ENCODE measurements at regions not wholly inside any gene's neighbourhood (a gene's known extent, or its start where the extent isn't known, plus 50 kb on each side); places are given as distances from the start of the nearest gene placed in this dataset.
A peak's percentile ranks its signal among the peaks of the same experiment; 100 is the strongest.

GRCh38 chr11:43561832-43562231, 118.7 kb upstream of the HSD17B12 start:
- Histone ChIP-seq H4K20me1 (ENCODE audit: insufficient read depth, low read length) (no peaks in the 10 kb centered on the region), H3K79me2 (ENCODE audit: insufficient read depth, low read depth, low read length) (no peaks in the 10 kb centered on the region), H2AFZ (ENCODE audit: low read length) (no peak overlapping the region), H3K27ac (ENCODE audit: low read depth, low read length, poor library complexity, severe bottlenecking) (no peak overlapping the region), H3K9me2 (ENCODE audit: insufficient read depth, low read length) (no peaks in the 10 kb centered on the region), H3K4me1 (ENCODE audit: insufficient read depth, low read length, poor library complexity, severe bottlenecking) (no peaks in the 10 kb centered on the region), H3K36me3 (ENCODE audit: insufficient read depth, low read length) (no peaks in the 10 kb centered on the region), H3K4me3 (ENCODE audit: low read depth, low read length, poor library complexity, severe bottlenecking) (no peak overlapping the region), H3K9me3 (ENCODE audit: low read length) (no peaks in the 10 kb centered on the region), H3K4me2 (ENCODE audit: low read length) (no peak overlapping the region)
- BruUV-seq (replicated peaks) = no TSS peak
- ChIA-PET CTCF (ENCODE audit: unreplicated experiment) (interaction anchor here (0.6 kb wide), 1 partner anchor 57 kb away, joined by 3 read pairs; no protein-coding TSS in a partner anchor), POLR2A (no interaction called here)
- TF ChIP-seq CTCF (conservative IDR thresholded peaks at IDR 0.05; ENCODE audit: low read length) (no peak), EZH2phosphoT487 (IDR thresholded peaks at IDR 0.05; ENCODE audit: borderline replicate concordance, low read depth, low read length) (no peak)
- no peak for DNase-seq (ENCODE audit: low spot score)
- intact Hi-C loops (cut with micrococcal nuclease; ENCODE audit: unreplicated experiment) = no loop called here

GRCh38 chr11:43567396-43567975, 113.1 kb upstream of the HSD17B12 start:
- intact Hi-C loops (cut with micrococcal nuclease; ENCODE audit: unreplicated experiment) = loop anchor here (5.0 kb wide), 1 partner anchor 285 kb away; no protein-coding TSS in a partner anchor
- H3K27ac ChIP-seq (ENCODE audit: low read depth, low read length, poor library complexity, severe bottlenecking) = no peak overlapping the region
- no peaks in the 10 kb centered on the region for H3K4me1 ChIP-seq (ENCODE audit: insufficient read depth, low read length, poor library complexity, severe bottlenecking)
- BruUV-seq (replicated peaks) = no TSS peak
- H2AFZ ChIP-seq (ENCODE audit: low read length) = no peak overlapping the region
- no peak overlapping the region for H3K4me2 ChIP-seq (ENCODE audit: low read length)
- POLR2A ChIA-PET = interaction anchor here (0.6 to 2.0 kb wide), 3 partner anchors 9 to 210 kb away, joined by 3 to 5 read pairs (median 4); no protein-coding TSS in a partner anchor
- H3K9me2 ChIP-seq (ENCODE audit: insufficient read depth, low read length) = no peaks in the 10 kb centered on the region
- H3K4me3 ChIP-seq (ENCODE audit: low read depth, low read length, poor library complexity, severe bottlenecking) = no peak overlapping the region
- H3K79me2 ChIP-seq (ENCODE audit: insufficient read depth, low read depth, low read length) = no peaks in the 10 kb centered on the region
- peak; percentile 61 for DNase-seq (ENCODE audit: low spot score)
- H3K36me3 ChIP-seq (ENCODE audit: insufficient read depth, low read length) = no peaks in the 10 kb centered on the region
- no peak for TF ChIP-seq EZH2phosphoT487 (IDR thresholded peaks at IDR 0.05; ENCODE audit: borderline replicate concordance, low read depth, low read length)
- TF ChIP-seq CTCF (conservative IDR thresholded peaks at IDR 0.05; ENCODE audit: low read length) = peak; percentile 88
- H3K9me3 ChIP-seq (ENCODE audit: low read length) = no peaks in the 10 kb centered on the region
- no peaks in the 10 kb centered on the region for H4K20me1 ChIP-seq (ENCODE audit: insufficient read depth, low read length)
- CTCF ChIA-PET (ENCODE audit: unreplicated experiment) = interaction anchor here (0.5 to 0.9 kb wide), 2 partner anchors 63 to 256 kb away, joined by 3 to 5 read pairs; partner anchors contain the start of gene API5

GRCh38 chr11:43573233-43573632, 107.3 kb upstream of the HSD17B12 start:
- no peak overlapping the region; the same call in 1 of the 2 replicates for H3K4me2 ChIP-seq (ENCODE audit: low read length)
- no TSS peak for BruUV-seq (replicated peaks)
- H3K4me1 ChIP-seq (ENCODE audit: insufficient read depth, low read length, poor library complexity, severe bottlenecking) = no peaks in the 10 kb centered on the region
- peak; percentile 51 for DNase-seq (ENCODE audit: low spot score)
- H3K4me3 ChIP-seq (ENCODE audit: low read depth, low read length, poor library complexity, severe bottlenecking) = no peak overlapping the region
- no peaks in the 10 kb centered on the region for H4K20me1 ChIP-seq (ENCODE audit: insufficient read depth, low read length)
- no peak for TF ChIP-seq EZH2phosphoT487 (IDR thresholded peaks at IDR 0.05; ENCODE audit: borderline replicate concordance, low read depth, low read length)
- TF ChIP-seq CTCF (conservative IDR thresholded peaks at IDR 0.05; ENCODE audit: low read length) = peak; percentile 86
- ChIA-PET POLR2A (interaction anchor here (0.6 to 1.0 kb wide), 3 partner anchors 18 to 136 kb away, joined by 3 to 6 read pairs (median 4); no protein-coding TSS in a partner anchor), CTCF (ENCODE audit: unreplicated experiment) (interaction anchor here (0.6 to 1.2 kb wide), 3 partner anchors 47 to 279 kb away, joined by 3 to 4 read pairs (median 4); no protein-coding TSS in a partner anchor)
- 0 out of 2 replicates have a peak overlapping the region, but pooled peaks have one; percentile 30 for H2AFZ ChIP-seq (ENCODE audit: low read length)
- H3K9me3 ChIP-seq (ENCODE audit: low read length) = no peaks in the 10 kb centered on the region
- H3K79me2 ChIP-seq (ENCODE audit: insufficient read depth, low read depth, low read length) = no peaks in the 10 kb centered on the region
- intact Hi-C loops (cut with micrococcal nuclease; ENCODE audit: unreplicated experiment) = no loop called here
- no peak overlapping the region for H3K27ac ChIP-seq (ENCODE audit: low read depth, low read length, poor library complexity, severe bottlenecking)
- no peaks in the 10 kb centered on the region for H3K36me3 ChIP-seq (ENCODE audit: insufficient read depth, low read length)
- no peaks in the 10 kb centered on the region for H3K9me2 ChIP-seq (ENCODE audit: insufficient read depth, low read length)

Measured in OCI-LY7 (cell line).